ENCODE measurements at regions not wholly inside any gene's neighbourhood (a gene's known extent, or its start where the extent isn't known, plus 50 kb on each side); places are given as distances from the start of the nearest gene placed in this dataset.

GRCh38 chr1:80413969-80414368 lies 1386.8 kb upstream of the ADGRL2 start:
- TF ChIP-seq CTCF (IDR thresholded peaks at IDR 0.05 in 8 of 11, conservative IDR thresholded peaks at IDR 0.05 in 3 of 11) (no peak), POLR2A (IDR thresholded peaks at IDR 0.05) (no peak), POLR2AphosphoS5 (IDR thresholded peaks at IDR 0.05) (no peak)
